GM23338 (cell line): ENCODE measurements at regions not wholly inside any gene's neighbourhood (a gene's known extent, or its start where the extent isn't known, plus 50 kb on each side); places are given as distances from the start of the nearest gene placed in this dataset.

Experiments used
- ATAC-seq: fragments of 200-7000 bp; cut with Tn5 transposase; 3 replicates; pipeline ENCODE4 v1.9.1; 2020
- DNase-seq: peaks from one replicate; pipeline ENCODE4 v3.0.0-alpha.2; 2015; ENCODE audit warnings: low spot score
- H2AFZ ChIP-seq: fragments of 200-600 bp; sonication (generic); 2 replicates; pipeline ENCODE4 v1.8.0; 2016; ENCODE audit warnings: antibody characterized with exemption, mild to moderate bottlenecking, moderate library complexity
- H3F3A ChIP-seq: fragments of 200-600 bp; sonication (generic); replicated peaks from 2 replicates; pipeline ENCODE4 v1.8.0; 2017; ENCODE audit warnings: antibody characterized with exemption, mixed run types, low read depth
- H3K27ac ChIP-seq: fragments of 200-600 bp; sonication (generic); 2 replicates; pipeline ENCODE4 v1.6.1; 2016; ENCODE audit warnings: low read depth
- H3K27me3 ChIP-seq: fragments of 200-600 bp; sonication (generic); 2 replicates; pipeline ENCODE4 v1.8.0; 2016; ENCODE audit warnings: mild to moderate bottlenecking, mixed run types, moderate library complexity; ENCODE audit not compliant: insufficient read depth
- H3K36me3 ChIP-seq: fragments of 200-600 bp; sonication (generic); 2 replicates; pipeline ENCODE4 v1.8.0; 2016; ENCODE audit warnings: mild to moderate bottlenecking; ENCODE audit not compliant: insufficient read depth
- H3K4me1 ChIP-seq: fragments of 200-600 bp; sonication (generic); 2 replicates; pipeline ENCODE4 v1.8.0; 2016; ENCODE audit warnings: mild to moderate bottlenecking, moderate library complexity; ENCODE audit not compliant: insufficient read depth
- H3K4me2 ChIP-seq: fragments of 200-600 bp; sonication (generic); 2 replicates; pipeline ENCODE4 v1.7.1; 2017; ENCODE audit warnings: mixed run types
- H3K4me3 ChIP-seq: fragments of 200-600 bp; sonication (generic); 2 replicates; pipeline ENCODE4 v1.6.1; 2016; ENCODE audit warnings: mixed run types
- H3K79me2 ChIP-seq: fragments of 200-600 bp; sonication (generic); replicated peaks from 2 replicates; pipeline ENCODE4 v1.8.0; 2017; ENCODE audit warnings: mild to moderate bottlenecking; ENCODE audit not compliant: insufficient read depth
- H3K9me2 ChIP-seq: fragments of 200-600 bp; sonication (generic); 2 replicates; pipeline ENCODE4 v1.8.0; 2017; ENCODE audit not compliant: insufficient read depth
- H4K20me1 ChIP-seq: fragments of 200-600 bp; sonication (generic); replicated peaks from 2 replicates; pipeline ENCODE4 v1.8.0; 2017; ENCODE audit warnings: mild to moderate bottlenecking; ENCODE audit not compliant: insufficient read depth
- H3K27ac Mint-ChIP-seq: 2 replicates; pipeline ENCODE4 v1.8.0; 2020; ENCODE audit warnings: inconsistent platforms, mild to moderate bottlenecking, moderate library complexity, mixed read lengths
- H3K27me3 Mint-ChIP-seq: 3 replicates; pipeline ENCODE4 v1.8.0; 2022; ENCODE audit warnings: low read depth, mild to moderate bottlenecking, moderate library complexity, mixed read lengths, inconsistent platforms; ENCODE audit not compliant: insufficient read depth, poor library complexity
- H3K36me3 Mint-ChIP-seq: 3 replicates; pipeline ENCODE4 v1.8.0; 2021; ENCODE audit warnings: low read depth, mild to moderate bottlenecking, inconsistent platforms, moderate library complexity, mixed read lengths
- H3K4me1 Mint-ChIP-seq: 3 replicates; pipeline ENCODE4 v1.8.0; 2020; ENCODE audit warnings: mild to moderate bottlenecking, inconsistent platforms, mixed read lengths
- H3K4me3 Mint-ChIP-seq: 3 replicates; pipeline ENCODE4 v1.8.0; 2021; ENCODE audit warnings: moderate library complexity, mild to moderate bottlenecking, inconsistent platforms, mixed read lengths
- H3K9me3 Mint-ChIP-seq: 3 replicates; pipeline ENCODE4 v1.8.0; 2020; ENCODE audit warnings: moderate library complexity, mild to moderate bottlenecking, inconsistent platforms, mixed read lengths
- CREB1 ChIP-seq: fragments of 250-450 bp; sonication (Bioruptor Pico); IDR thresholded peaks from 2 replicates; pipeline ENCODE4 v1.5.0; 2020; ENCODE audit warnings: low read depth, mild to moderate bottlenecking, moderate library complexity
- EZH2phosphoT487 ChIP-seq: fragments of 200-600 bp; sonication (generic); IDR thresholded peaks from one replicate; pipeline ENCODE4 v1.8.1; 2018; ENCODE audit warnings: antibody characterized with exemption; ENCODE audit not compliant: unreplicated experiment
- JUNB ChIP-seq: IDR thresholded peaks from one replicate; pipeline ENCODE4 v1.6.1; 2016; ENCODE audit warnings: antibody characterized with exemption; ENCODE audit not compliant: unreplicated experiment
- NANOG ChIP-seq: IDR thresholded peaks from 2 replicates; pipeline ENCODE4 v1.6.1; 2016; ENCODE audit warnings: antibody characterized with exemption, borderline replicate concordance
- STAT1 ChIP-seq: IDR thresholded peaks from one replicate; pipeline ENCODE4 v1.6.1; 2016; ENCODE audit warnings: antibody characterized with exemption; ENCODE audit not compliant: unreplicated experiment
- ZNF114 ChIP-seq: fragments of 250-450 bp; sonication (Bioruptor Pico); IDR thresholded peaks from 2 replicates; pipeline ENCODE4 v1.5.0; 2020; ENCODE audit warnings: mild to moderate bottlenecking, moderate library complexity
- ZNF331 ChIP-seq: fragments of 250-450 bp; sonication (Bioruptor Pico); IDR thresholded peaks from 2 replicates; pipeline ENCODE4 v1.5.0; 2020; ENCODE audit warnings: low read depth, mild to moderate bottlenecking, moderate library complexity
- TF ChIP-seq, protein P1 (sequence below): fragments of 250-450 bp; sonication (Bioruptor Pico); IDR thresholded peaks from 2 replicates; pipeline ENCODE4 v1.5.0; 2020; ENCODE audit warnings: mild to moderate bottlenecking, moderate library complexity

DNA sequence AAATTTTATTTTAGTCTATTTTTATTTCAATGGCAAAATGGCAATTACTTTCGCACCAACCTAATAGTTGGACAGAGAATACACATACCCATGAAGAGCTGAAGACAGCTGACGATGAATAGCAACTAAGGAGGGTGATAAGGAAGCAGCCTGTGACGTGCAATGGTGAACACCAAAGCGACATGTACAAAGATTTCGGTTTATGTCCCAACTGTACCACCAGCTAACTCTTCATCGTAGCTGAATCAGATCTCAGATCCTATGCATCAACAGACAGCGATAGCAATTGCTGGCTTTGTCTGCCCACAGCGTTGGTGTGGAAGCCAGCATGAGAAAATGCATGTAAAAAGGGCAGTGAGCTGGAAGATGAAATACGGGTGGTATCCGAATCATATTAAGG, 130.6 kb upstream of the ANKH start (continued):
- no peak for TF ChIP-seq ZNF331
- no peak for TF ChIP-seq STAT1
- no peak for TF ChIP-seq EZH2phosphoT487
- no peak for TF ChIP-seq NANOG
- TF ChIP-seq, protein P1, sequence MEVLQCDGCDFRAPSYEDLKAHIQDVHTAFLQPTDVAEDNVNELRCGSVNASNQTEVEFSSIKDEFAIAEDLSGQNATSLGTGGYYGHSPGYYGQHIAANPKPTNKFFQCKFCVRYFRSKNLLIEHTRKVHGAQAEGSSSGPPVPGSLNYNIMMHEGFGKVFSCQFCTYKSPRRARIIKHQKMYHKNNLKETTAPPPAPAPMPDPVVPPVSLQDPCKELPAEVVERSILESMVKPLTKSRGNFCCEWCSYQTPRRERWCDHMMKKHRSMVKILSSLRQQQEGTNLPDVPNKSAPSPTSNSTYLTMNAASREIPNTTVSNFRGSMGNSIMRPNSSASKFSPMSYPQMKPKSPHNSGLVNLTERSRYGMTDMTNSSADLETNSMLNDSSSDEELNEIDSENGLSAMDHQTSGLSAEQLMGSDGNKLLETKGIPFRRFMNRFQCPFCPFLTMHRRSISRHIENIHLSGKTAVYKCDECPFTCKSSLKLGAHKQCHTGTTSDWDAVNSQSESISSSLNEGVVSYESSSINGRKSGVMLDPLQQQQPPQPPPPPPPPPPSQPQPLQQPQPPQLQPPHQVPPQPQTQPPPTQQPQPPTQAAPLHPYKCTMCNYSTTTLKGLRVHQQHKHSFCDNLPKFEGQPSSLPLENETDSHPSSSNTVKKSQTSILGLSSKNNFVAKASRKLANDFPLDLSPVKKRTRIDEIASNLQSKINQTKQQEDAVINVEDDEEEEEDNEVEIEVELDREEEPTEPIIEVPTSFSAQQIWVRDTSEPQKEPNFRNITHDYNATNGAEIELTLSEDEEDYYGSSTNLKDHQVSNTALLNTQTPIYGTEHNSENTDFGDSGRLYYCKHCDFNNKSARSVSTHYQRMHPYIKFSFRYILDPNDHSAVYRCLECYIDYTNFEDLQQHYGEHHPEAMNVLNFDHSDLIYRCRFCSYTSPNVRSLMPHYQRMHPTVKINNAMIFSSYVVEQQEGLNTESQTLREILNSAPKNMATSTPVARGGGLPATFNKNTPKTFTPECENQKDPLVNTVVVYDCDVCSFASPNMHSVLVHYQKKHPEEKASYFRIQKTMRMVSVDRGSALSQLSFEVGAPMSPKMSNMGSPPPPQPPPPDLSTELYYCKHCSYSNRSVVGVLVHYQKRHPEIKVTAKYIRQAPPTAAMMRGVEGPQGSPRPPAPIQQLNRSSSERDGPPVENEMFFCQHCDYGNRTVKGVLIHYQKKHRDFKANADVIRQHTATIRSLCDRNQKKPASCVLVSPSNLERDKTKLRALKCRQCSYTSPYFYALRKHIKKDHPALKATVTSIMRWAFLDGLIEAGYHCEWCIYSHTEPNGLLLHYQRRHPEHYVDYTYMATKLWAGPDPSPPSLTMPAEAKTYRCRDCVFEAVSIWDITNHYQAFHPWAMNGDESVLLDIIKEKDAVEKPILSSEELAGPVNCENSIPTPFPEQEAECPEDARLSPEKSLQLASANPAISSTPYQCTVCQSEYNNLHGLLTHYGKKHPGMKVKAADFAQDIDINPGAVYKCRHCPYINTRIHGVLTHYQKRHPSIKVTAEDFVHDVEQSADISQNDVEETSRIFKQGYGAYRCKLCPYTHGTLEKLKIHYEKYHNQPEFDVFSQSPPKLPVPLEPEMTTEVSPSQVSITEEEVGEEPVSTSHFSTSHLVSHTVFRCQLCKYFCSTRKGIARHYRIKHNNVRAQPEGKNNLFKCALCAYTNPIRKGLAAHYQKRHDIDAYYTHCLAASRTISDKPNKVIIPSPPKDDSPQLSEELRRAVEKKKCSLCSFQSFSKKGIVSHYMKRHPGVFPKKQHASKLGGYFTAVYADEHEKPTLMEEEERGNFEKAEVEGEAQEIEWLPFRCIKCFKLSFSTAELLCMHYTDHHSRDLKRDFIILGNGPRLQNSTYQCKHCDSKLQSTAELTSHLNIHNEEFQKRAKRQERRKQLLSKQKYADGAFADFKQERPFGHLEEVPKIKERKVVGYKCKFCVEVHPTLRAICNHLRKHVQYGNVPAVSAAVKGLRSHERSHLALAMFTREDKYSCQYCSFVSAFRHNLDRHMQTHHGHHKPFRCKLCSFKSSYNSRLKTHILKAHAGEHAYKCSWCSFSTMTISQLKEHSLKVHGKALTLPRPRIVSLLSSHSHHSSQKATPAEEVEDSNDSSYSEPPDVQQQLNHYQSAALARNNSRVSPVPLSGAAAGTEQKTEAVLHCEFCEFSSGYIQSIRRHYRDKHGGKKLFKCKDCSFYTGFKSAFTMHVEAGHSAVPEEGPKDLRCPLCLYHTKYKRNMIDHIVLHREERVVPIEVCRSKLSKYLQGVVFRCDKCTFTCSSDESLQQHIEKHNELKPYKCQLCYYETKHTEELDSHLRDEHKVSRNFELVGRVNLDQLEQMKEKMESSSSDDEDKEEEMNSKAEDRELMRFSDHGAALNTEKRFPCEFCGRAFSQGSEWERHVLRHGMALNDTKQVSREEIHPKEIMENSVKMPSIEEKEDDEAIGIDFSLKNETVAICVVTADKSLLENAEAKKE (CRISPR knock-in tag): no peak
- TF ChIP-seq JUNB: no peak
- TF ChIP-seq CREB1 (CRISPR knock-in tag): no peak

DNA sequence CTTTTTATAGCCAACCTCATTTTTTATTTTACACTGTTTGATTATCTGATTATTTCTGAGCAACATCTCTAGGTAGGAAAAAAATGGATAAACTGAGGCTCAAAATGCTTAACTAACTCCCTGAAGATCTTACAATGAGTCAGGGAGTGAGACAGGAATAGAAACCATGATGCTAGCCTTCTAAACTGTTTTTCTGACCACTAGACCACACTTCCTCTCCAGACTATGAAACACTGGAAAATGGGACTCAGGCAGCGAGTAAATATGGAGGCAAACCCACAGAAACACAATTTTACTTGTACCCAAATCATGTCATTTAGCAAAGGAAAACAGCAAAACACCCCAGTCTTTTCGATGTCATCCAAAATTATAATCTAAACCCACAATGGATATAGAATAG, 129.9 kb upstream of the ANKH start:
- TF ChIP-seq NANOG (no peak), ZNF114 (CRISPR knock-in tag) (no peak), ZNF331 (no peak)
- H3K9me2 ChIP-seq: no peaks in the 10 kb centered on the region
- H3K4me3 ChIP-seq: no peak overlapping the region
- no peak overlapping the region for H2AFZ ChIP-seq
- Mint-ChIP-seq H3K36me3 (peaks cover 2% of the 10 kb centered on the region; the same call in 1 of the 3 replicates), H3K27ac (no peak overlapping the region), H3K4me1 (0 out of 3 replicates have a peak, but pooled peaks cover 3% of the 10 kb centered on the region), H3K4me3 (no peak overlapping the region), H3K9me3 (peaks cover 15% of the 10 kb centered on the region), H3K27me3 (peaks cover 2% of the 10 kb centered on the region)
- ATAC-seq (no peak), DNase-seq (no peak)
- H4K20me1 ChIP-seq: no peaks in the 10 kb centered on the region
- no peaks in the 10 kb centered on the region for H3K4me1 ChIP-seq
- H3K36me3 ChIP-seq: no peaks in the 10 kb centered on the region
- H3K27ac ChIP-seq: no peak overlapping the region
- no peak overlapping the region for H3K4me2 ChIP-seq
- H3K79me2 ChIP-seq: no peaks in the 10 kb centered on the region
- H3K27me3 ChIP-seq: no peaks in the 10 kb centered on the region
- no peaks in the 10 kb centered on the region for H3F3A ChIP-seq
